D721Med (cell line): ENCODE measurements at regions not wholly inside any gene's neighbourhood (a gene's known extent, or its start where the extent isn't known, plus 50 kb on each side); places are given as distances from the start of the nearest gene placed in this dataset.

Source experiments
- DNase-seq: peaks from one replicate; pipeline ENCODE4 v3.0.0; 2011; ENCODE audit warnings: low spot score; ENCODE audit not compliant: insufficient read length
- FAIRE-seq: peaks from 2 replicates; lab custom pipeline; 2011; peaks lifted over from hg19 to GRCh38; lab: Jason Lieb, UNC
- CTCF ChIP-seq: IDR thresholded peaks from 2 replicates; pipeline ENCODE4 v1.5.1; 2012; ENCODE audit warnings: mild to moderate bottlenecking, control low read depth; ENCODE audit not compliant: insufficient read depth; ENCODE audit errors: missing control alignments

- DNase-seq (no peak), FAIRE-seq (no peak)
- no peak for TF ChIP-seq CTCF
These were observed 121.6 kb downstream of the NCOR2 start for GRCh38 chr12:124445826-124446225.

GRCh38 chr12:124445121-124445718 is 122.2 kb downstream of the NCOR2 start:
- TF ChIP-seq CTCF: no peak
- FAIRE-seq: no peak
- DNase-seq: no peak

- FAIRE-seq: no peak
- no peak for DNase-seq
- TF ChIP-seq CTCF: no peak
These were observed 123.3 kb downstream of the NCOR2 start for GRCh38 chr12:124443931-124444712.

GRCh38 chr12:124442772-124443445 is 124.5 kb downstream of the NCOR2 start:
- FAIRE-seq (no peak), DNase-seq (no peak)
- no peak for TF ChIP-seq CTCF

GRCh38 chr12:124442281-124442680 is 125.1 kb downstream of the NCOR2 start:
- TF ChIP-seq CTCF: no peak
- FAIRE-seq (no peak), DNase-seq (no peak)

GRCh38 chr12:124441443-124442194 is 125.8 kb downstream of the NCOR2 start:
- DNase-seq: no peak
- no peak for FAIRE-seq
- TF ChIP-seq CTCF: no peak
